HG03565 (cell line): ENCODE measurements at regions not wholly inside any gene's neighbourhood (a gene's known extent, or its start where the extent isn't known, plus 50 kb on each side); places are given as distances from the start of the nearest gene placed in this dataset.
"Not testable (repeated sequence)": the region's sequence is repeated elsewhere in the genome, so short reads cannot be mapped to it uniquely, and the experiment has no call there.

ENCODE experiments used
- ATAC-seq: cut with Tn5 transposase; IDR thresholded peaks from one replicate; pipeline ENCODE4 v1.9.1; 2021; ENCODE audit warnings: mild to moderate bottlenecking, moderate library complexity; ENCODE audit not compliant: unreplicated experiment

DNA sequence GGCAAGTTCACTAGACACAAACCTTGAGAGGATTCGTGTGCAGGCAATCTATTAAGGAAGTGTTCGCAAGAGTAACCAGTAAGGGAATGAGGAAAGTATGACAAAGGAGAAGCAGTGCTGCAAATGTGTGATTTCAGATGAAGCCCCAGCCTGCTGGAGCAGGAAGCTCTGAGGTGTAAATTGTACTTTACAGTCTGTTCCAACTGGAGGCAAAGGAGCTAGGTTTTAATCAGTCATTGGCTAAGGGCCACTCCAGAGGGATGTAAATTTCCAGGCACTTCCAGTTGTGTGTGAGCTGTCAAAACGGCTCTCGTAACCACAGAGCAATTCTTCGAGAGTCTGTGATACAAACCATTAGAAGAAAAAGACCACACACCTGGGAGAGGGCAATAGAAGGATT, 359.5 kb upstream of the FAM98A start:
- ATAC-seq, result no peak

DNA sequence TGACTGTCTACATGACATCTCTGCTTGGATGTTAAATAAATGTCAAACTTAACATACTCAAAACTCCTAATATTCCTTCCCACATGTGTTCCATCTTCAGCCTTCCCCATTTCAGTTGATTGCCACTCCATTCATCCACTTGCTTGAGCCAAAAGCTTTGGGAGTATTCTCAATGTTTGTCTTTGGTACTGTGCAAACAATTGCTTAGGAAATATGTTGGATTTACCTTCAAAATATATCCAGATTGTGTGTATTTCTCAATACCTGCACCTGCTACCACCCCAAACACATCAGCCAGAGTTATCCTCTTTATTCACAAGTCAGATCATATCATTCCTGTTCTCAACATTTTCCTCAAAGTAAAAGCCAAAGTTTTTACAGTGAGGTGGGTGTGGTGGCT, 350.3 kb upstream of the FAM98A start:
- ATAC-seq, result no peak

DNA sequence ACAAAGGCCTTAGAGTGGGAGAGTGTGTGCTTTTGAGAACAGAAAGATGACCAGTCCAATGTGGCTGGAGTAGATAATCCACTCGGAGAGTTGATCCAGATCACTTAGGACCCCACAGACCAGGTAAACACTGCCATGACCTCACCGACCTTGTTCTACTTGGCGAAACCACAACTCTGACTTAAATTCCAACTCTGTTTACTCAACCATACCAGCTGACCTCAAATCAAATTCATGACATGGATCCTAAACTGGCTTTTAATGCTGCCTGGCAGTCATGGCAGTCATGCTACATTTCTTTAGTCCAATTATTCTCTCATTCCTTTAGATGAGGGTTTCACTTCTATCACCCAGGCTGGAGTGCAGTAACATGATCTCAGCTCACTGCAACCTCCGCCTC, 347.1 kb upstream of the FAM98A start:
- ATAC-seq, result no peak

DNA sequence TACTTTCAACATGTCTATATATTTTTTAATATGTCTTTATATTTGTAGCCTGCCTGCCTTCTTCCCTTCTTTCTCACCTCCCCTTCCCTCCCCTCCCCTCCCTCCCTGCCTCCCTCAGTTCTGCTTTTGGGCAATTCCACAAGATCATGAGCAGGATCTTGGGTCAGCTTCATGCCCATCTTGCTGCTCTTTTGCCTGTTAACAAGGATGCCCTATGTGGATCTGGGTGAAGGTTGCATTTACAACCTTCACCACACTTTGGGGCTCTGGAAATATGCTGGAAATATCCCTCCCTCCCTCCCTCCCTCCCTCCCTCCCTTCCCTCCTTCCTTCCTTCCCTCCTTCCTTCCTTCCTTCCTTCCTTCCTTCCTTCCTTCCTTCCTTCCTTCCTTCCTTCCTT, 334.1 kb upstream of the FAM98A start:
- no peak for ATAC-seq

DNA sequence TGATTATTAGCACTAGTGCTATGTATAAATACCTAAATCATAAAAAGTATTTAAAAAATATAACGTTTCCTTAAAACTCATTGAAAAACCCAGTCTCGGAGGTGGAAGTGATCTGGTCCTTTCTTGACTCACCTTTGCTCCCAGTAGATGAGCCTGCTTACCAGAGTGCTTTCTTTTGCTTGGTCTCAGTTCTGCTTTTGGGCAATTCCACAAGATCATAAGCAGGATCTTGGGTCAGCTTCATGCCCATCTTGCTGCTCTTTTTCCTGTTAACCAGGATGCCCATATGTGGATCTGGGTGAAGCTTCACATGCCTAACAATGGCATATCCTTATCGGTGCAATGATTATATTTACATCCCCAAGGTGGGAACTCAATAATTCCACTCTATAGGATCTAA, 332.1 kb upstream of the FAM98A start:
- no peak for ATAC-seq

DNA sequence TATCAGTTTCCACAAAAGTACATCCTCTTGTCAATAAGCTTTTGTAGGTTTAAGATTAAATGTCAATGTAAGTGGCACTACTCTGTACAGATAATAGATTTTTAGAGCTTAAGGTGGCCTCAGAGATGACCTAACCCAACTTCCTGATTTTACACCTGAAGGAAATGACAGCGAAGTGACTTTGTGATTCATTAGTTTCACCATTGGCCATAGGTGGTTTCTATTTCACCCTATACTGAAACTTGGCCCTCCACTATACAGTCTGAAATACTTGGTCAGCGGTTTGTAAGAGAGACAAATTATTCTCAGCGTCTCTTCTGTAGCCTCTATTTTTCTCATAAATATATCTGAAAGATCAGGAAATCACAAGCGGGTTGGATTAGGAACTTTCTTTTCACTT, 330.4 kb upstream of the FAM98A start:
- peak; percentile 97 for ATAC-seq

DNA sequence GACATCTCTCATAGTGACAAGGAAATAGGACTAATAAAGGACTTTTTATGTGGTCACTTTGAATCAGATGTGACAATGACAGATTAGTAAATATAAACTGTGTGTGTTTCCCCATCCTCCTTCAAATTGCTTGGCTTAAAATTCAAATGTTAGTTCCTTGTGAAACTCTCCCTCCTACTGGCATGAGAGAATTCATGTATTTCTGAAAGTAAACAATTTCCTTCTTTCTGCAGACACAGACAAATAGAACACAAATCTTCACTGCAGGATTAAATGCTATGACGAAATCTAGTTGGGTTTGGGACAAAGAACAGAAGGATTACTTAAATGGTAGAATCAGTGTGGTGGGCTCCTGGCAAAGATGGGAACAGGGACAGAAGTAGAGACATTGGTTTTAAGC, 328.7 kb upstream of the FAM98A start:
- ATAC-seq, result no peak

DNA sequence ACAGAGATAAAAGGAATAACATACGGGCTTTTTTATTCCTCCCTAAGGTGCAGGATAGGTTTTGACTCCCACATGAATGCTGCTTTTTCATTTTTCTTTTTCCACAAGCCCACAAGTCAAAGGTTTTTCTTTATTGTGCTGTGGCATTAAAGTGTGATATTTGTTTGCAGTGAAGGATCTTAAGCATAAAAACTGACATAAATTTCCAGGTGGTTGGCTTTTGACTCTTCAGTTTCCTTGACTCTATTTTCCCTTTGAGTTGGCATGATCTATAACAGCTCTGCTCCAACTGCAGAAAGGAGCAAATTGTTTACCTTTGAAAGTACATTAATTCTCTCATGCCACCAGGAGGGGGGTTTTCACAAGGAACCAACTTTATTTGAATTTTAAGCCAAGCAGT, 326.2 kb upstream of the FAM98A start:
- ATAC-seq, result no peak

DNA sequence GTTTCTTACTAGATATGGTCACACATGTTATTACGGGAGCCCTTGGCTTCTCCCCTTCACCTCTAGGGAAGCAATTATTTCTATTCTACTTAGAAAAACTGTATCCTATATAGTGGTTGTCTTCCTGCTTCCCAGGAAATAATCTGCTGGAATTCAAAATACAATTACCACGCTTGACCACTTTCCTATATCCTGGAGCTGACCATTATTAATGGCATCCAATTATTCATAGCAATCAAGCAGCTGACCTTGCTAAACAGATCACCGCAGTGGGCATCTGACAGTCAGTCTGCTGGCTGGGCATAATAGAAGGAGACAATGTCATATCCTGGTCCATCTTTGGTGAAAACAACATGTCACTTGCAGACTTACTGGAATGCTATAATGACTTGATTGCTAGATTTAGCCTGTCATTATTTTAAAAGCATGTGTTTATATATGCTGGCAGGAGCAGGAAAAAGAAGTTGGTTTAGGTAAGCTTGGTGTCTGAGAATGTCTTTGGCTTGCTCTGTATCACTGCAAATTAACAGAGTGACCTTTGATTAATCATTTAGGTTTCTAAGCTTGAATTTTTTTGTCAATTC, 325.6 kb upstream of the FAM98A start:
- no peak for ATAC-seq

DNA sequence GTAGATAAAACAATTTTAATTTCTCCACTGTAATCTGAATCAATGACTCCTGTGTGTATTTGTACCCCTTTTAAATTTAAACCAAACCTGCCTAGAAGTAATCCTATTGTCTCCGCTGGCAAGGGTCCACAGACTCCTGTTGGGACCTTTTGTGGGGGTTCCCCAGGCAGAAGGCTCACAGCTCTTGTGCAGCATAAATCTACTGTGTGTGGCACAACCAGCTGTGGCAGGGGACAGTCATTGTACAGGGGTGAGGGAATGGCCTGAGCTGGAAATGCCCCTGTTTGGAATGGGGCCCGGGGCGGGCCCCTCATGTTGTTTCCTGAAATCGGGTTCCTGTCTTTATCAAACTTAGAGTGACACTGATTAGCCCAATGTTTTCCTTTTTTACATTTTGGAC, 318.2 kb upstream of the FAM98A start:
- no peak for ATAC-seq

DNA sequence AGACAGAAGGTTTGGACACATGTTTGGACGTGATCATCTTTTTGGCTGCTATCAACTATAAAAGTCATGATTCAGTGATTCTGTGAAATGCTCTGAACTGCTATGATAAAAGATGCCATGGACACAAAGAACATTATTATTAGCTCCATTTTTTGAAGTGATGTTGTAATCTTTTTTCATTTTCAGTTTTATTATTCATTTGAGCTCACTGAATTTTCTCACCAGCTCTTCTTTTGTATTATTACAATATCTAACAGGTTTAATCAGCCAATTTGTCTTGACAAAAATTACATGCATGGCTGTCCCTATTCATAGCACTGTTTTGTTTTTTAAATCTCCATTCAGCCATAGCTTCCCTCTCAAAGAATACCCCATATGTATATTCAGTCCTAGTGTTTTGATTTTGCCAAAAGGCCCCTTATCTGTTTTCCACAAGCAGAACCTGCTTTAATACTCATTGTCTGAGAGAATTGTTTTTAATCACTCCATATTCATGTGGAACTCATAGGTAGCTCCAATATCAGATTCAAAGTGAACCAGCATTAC, 314.0 kb upstream of the FAM98A start:
- no peak for ATAC-seq

DNA sequence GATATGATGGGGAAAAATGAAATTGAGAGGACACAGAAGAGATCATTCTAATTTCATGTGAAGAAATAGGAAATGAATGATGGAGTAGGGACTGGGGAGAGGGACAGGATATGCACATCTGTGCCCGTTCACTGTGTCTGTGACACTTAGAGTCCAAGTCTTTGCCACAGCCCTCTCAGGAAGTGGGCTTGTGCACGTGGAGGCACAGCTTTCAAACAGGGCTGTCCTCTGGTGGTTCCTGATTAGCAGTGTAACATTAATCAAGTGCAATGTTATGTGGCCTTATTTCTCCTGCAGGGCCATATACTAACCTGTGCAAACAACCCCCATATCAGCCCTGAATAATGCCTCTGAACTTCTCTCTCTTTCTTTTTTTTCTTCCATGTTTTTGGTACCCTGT, 312.2 kb upstream of the FAM98A start:
- no peak for ATAC-seq

DNA sequence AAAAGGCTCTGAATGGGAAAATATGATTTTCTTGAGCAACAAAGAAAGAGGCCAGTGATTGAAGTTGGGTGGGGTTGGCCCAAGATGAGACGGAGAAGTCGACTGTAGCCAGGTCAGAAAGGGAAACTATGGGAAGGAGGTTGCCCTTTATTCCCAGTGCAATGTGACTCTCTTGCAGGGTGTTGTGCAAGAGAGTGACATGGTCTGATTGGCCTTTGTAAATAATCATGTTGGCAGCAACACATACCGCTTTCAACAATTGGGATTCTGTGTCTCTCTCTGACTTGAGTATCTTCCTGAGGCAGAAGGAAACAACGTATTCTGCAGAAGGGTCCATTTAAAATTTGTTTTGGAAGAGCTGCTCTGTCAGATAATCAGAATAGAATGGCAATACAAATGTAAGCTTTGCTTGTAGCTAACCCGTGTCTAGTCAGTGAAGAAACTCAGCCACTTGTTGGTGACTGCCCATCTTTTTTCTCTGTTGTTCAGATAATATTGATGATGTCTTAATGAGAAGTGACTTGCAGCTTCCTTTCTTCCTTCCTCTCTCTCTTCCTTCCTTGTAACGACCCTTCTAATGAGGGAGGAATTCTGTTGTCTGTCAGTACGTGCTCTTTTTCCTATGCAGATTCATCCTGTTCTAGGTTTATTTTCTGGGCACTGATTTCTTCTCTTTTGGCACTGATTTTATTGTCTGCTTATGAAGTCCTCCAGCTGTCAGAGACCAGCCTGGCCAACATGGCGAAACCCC, 311.0 kb upstream of the FAM98A start:
- no peak for ATAC-seq

DNA sequence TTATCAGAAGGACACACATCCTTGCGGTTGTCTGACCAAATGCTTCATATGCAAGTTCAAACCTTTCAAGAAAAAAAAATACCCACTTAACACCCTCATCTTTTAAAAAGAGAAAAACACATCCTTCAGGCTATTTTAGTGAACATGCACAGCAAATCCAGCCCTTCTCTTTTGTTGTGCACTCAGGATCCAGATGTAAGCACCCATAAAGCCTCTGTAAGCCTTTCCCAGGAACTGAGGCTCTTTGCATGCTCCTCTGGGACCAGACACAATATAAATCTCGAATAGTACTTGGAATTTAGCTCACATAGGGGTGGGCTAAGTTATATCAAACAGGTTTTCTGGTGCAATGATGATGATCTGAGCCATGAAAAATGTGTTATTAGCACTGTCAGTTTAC, 308.8 kb upstream of the FAM98A start:
- no peak for ATAC-seq

DNA sequence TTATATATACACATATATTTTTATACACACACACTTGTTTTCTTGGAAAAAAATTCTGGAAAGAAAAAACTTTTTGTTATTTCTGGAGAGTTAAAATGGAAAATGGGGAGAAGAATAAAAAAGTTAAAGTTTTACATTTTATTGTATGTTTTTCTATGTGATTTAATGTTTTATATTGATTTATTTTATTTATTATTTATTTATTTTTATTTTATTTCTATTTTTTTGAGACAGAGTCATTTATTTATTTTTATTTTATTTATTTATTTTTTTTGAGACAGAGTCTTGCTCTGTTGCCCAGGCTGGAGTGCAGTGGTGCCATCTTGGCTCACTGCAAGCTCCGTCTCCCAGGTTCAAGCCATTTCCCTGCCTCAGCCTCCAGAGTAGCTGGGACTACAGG, 307.0 kb upstream of the FAM98A start:
- not testable (repeated sequence) for ATAC-seq

DNA sequence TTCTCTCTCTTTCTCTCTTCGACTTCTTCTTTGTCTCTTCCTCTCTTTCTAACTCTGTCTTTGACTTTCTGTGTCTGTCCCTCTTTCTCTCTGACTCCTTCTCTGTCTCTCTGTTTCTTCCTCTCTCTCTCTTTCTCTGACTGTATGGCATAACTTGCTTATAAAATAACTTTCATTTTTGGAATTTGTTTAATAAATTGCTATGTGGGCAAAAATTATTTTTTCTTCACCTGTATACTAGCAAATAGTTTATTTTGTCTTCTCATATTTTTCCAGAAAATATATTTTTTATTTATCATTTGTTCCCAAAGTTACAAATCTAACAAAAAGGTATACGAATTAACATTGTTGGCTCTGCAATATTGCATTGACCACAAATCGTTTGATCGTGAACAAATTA, 305.7 kb upstream of the FAM98A start:
- no peak for ATAC-seq

DNA sequence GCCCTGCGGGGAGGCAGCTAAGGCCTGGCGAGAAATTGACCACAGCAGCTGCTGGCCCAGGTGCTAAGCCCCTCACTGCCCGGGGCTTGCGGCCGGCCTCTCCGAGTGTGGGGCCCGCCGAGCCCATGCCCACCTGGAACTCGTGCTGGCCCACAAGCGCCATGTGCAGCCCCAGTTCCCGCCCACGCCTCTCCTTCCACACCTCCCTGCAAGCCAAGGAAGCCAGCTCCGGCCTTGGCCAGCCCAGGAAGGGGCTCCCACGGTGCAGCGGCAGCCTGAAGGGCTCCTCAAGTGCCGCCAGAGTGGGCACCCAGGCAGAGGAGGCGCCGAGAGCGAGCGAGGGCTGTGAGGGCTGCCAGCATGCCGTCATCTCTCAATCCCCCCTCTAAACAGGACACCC, 304.6 kb upstream of the FAM98A start:
- no peak for ATAC-seq

DNA sequence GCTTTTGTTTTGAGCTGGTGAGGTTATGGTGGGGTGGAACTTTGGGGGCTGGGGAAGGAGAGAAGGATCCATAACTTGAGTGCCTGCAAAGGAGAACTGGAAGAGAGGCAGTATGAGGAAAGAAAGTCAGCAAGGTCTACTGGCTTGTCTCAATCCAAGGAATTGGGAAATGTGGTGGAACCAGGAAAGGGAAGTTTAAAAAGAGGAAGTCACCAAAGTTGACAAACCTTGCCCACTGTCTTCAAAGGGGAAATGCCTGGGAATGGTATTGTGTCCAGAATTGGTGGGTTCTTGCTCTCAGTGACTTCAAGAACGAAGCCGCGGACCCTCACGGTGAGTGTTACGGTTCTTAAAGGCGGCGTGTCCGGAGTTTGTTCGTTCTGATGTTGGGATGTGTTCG, 304.1 kb upstream of the FAM98A start:
- no peak for ATAC-seq

DNA sequence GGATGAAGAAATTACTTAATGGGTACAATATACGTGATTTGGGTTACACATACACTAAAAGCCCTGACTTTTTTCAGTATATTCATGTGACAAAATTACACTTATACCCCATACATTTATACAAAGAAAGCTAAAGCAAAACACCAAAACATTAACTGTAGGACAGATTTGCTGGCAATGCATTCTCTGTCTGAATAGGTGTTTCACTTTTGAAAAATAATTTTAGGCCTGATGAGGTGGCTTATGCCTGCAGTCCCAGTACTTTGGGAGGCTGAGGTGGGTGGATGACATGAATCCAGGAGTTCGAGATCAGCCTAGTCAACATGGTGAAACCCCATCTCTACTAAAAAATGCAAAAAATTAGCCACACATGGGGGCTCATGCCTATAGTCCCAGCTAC, 301.5 kb upstream of the FAM98A start:
- no peak for ATAC-seq

DNA sequence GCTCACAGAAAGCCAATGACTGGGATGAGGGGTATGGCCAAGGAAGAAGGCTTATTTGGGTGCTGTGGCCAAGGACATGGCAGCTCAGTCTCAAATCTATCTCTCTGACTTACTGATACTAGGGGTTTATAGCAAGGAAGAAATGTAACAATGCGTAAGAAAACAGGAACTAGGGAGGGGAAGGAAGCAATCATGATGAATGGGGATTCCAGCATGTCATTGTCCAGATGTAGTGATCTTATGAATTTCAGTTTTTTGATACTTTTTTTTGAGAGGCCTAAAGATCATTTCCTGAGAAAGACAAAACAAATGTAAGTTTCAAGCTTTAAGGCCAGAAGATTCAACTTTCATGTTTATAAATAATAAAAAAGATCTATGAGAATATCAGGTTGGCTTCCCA, 298.6 kb upstream of the FAM98A start:
- ATAC-seq, result no peak

DNA sequence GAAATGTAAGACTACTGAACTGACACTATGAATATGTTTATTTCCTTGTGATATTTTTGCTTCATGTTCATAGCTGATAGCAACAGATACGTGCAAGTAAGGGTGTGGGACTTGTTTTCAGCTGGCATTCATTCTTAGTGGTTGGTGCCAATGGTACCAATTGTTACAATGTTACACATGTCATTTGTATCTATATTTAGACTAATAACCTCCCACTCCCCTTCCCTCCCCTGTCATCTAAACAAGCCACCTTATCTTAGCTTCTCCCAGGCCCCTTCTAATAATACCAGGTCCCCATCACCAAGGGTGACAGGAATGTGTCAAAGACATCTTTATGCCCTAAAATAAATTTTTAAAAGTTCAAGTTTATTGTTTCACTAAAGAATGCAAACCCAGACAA, 294.7 kb upstream of the FAM98A start:
- ATAC-seq, result no peak

DNA sequence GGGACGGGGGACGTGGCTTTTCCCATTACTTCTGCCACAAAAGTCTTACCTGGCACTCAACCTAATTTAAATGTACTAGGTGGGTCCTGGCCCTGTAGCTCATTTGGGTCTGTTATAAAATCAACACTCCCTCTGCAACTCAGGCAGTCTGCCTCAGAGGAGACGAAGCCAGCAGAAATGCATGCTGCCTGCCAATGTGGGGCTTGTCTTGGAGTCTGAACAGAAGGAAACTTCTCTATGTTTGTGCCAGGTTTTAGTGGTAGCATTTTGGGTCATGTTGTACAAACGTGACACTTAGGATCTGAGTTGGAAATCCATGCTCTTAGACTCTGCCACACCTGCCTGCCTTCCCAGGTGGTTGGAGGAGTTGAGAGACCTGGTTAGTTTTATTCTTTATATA, 292.5 kb upstream of the FAM98A start:
- ATAC-seq, result no peak

DNA sequence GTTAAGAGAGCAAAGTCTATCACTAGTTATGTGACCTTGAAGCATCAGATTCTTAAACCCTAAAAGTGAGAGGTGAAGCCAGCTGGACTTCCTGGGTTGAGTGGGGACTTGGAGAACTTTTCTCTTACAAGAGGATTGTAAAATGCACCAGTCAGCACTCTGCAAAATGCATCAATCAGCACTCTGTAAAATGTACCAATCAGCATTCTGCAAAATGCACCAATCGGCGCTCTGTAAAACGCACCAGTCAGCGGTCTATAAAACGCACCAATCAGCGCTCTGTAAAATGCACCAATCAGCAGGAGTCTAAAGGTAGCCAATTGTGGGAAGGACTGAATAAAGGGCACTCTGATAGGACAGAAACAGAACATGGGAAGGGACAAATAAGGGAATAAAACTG, 291.6 kb upstream of the FAM98A start:
- no peak for ATAC-seq
